WTC11 (cell line): ENCODE measurements at regions not wholly inside any gene's neighbourhood (a gene's known extent, or its start where the extent isn't known, plus 50 kb on each side); places are given as distances from the start of the nearest gene placed in this dataset.

Source experiments
- ATAC-seq: fragments of 200-7000 bp; cut with Tn5 transposase; 2 replicates; pipeline ENCODE4 v1.10.0; 2021; ENCODE audit warnings: mild to moderate bottlenecking, moderate library complexity
- CTCF ChIA-PET: fragments of 300-600 bp; sonication (Branson Sonifier 250); formaldehyde crosslinking; loops from one replicate; lab custom pipeline; 2021; ENCODE audit warnings: antibody characterized with exemption; lab: Charles Lee
- POLR2A ChIA-PET: fragments of 350-600 bp; sonication (Branson Sonifier 250); formaldehyde crosslinking; loops from one replicate; lab custom pipeline; 2021; ENCODE audit warnings: antibody characterized with exemption; lab: Charles Lee
- DNase-seq: peaks from one replicate; pipeline ENCODE4 v3.0.0; 2021; ENCODE audit warnings: low spot score
- H3K27ac Mint-ChIP-seq: 2 replicates; pipeline ENCODE4 v1.8.0; 2021; ENCODE audit warnings: mixed read lengths
- H3K27me3 Mint-ChIP-seq: 2 replicates; pipeline ENCODE4 v1.8.0; 2021; ENCODE audit warnings: low read depth, mild to moderate bottlenecking, moderate library complexity, mixed read lengths
- H3K36me3 Mint-ChIP-seq: 2 replicates; pipeline ENCODE4 v1.8.0; 2021; ENCODE audit warnings: mixed read lengths
- H3K4me1 Mint-ChIP-seq: 2 replicates; pipeline ENCODE4 v1.8.0; 2022; ENCODE audit warnings: mixed read lengths
- H3K4me3 Mint-ChIP-seq: 2 replicates; pipeline ENCODE4 v1.8.0; 2021; ENCODE audit warnings: mild to moderate bottlenecking, moderate library complexity, mixed read lengths
- H3K9me3 Mint-ChIP-seq: 2 replicates; pipeline ENCODE4 v1.8.0; 2021; ENCODE audit warnings: mixed read lengths
- CREB1 ChIP-seq: sonication (generic); formaldehyde crosslinking; IDR thresholded peaks from 2 replicates; pipeline ENCODE4 v1.8.0; 2023; ENCODE audit warnings: mild to moderate bottlenecking, missing genetic modification reagents
- E2F1 ChIP-seq: sonication (generic); formaldehyde crosslinking; IDR thresholded peaks from 2 replicates; pipeline ENCODE4 v1.8.0; 2022; ENCODE audit warnings: mild to moderate bottlenecking, missing genetic modification reagents
- E2F5 ChIP-seq: sonication (generic); formaldehyde crosslinking; IDR thresholded peaks from 2 replicates; pipeline ENCODE4 v1.8.1; 2022; ENCODE audit warnings: mild to moderate bottlenecking, moderate library complexity, missing genetic modification reagents
- ETV6 ChIP-seq: sonication (generic); formaldehyde crosslinking; IDR thresholded peaks from 2 replicates; pipeline ENCODE4 v1.8.1; 2022; ENCODE audit warnings: mild to moderate bottlenecking, missing genetic modification reagents
- FOXJ3 ChIP-seq: sonication (generic); formaldehyde crosslinking; IDR thresholded peaks from 2 replicates; pipeline ENCODE4 v1.9.0; 2021; ENCODE audit warnings: missing genetic modification reagents, mild to moderate bottlenecking, borderline replicate concordance
- FOXP1 ChIP-seq: sonication (generic); formaldehyde crosslinking; IDR thresholded peaks from 2 replicates; pipeline ENCODE4 v1.8.0; 2022; ENCODE audit warnings: missing genetic modification reagents, mild to moderate bottlenecking, moderate library complexity, borderline replicate concordance
- GABPB1 ChIP-seq: sonication (generic); formaldehyde crosslinking; IDR thresholded peaks from 2 replicates; pipeline ENCODE4 v1.8.1; 2023; ENCODE audit warnings: mild to moderate bottlenecking, missing genetic modification reagents
- GRHL2 ChIP-seq: fragments of 250-450 bp; sonication (Bioruptor Pico); IDR thresholded peaks from 2 replicates; pipeline ENCODE4 v1.8.0; 2022; ENCODE audit warnings: mild to moderate bottlenecking, moderate library complexity; ENCODE audit not compliant: insufficient replicate concordance, severe bottlenecking
- IRF1 ChIP-seq: sonication (generic); formaldehyde crosslinking; IDR thresholded peaks from 2 replicates; pipeline ENCODE4 v1.8.0; 2023; ENCODE audit warnings: missing genetic modification reagents
- JAZF1 ChIP-seq: fragments of 250-450 bp; sonication (Bioruptor Pico); IDR thresholded peaks from 2 replicates; pipeline ENCODE4 v1.9.0; 2021; ENCODE audit warnings: moderate library complexity, mild to moderate bottlenecking, inconsistent platforms
- MAX ChIP-seq: sonication (generic); formaldehyde crosslinking; IDR thresholded peaks from 2 replicates; pipeline ENCODE4 v1.8.0; 2022; ENCODE audit warnings: mild to moderate bottlenecking, missing genetic modification reagents
- NFYB ChIP-seq: sonication (generic); formaldehyde crosslinking; conservative IDR thresholded peaks from 2 replicates; pipeline ENCODE4 v1.8.0; 2022; ENCODE audit warnings: low read depth, missing genetic modification reagents
- OVOL2 ChIP-seq: fragments of 250-450 bp; sonication (Bioruptor Pico); IDR thresholded peaks from 2 replicates; pipeline ENCODE4 v1.9.0; 2021; ENCODE audit warnings: mild to moderate bottlenecking, borderline replicate concordance
- PREB ChIP-seq: sonication (generic); formaldehyde crosslinking; IDR thresholded peaks from 2 replicates; pipeline ENCODE4 v1.8.1; 2022; ENCODE audit warnings: mild to moderate bottlenecking, missing genetic modification reagents, moderate library complexity, borderline replicate concordance
- SMAD4 ChIP-seq: sonication (generic); formaldehyde crosslinking; IDR thresholded peaks from 2 replicates; pipeline ENCODE4 v1.8.0; 2022; ENCODE audit warnings: mild to moderate bottlenecking, missing genetic modification reagents
- SOX15 ChIP-seq: fragments of 250-450 bp; sonication (Bioruptor Pico); IDR thresholded peaks from 2 replicates; pipeline ENCODE4 v1.9.0; 2021; ENCODE audit warnings: mild to moderate bottlenecking
- TCF7 ChIP-seq: sonication (generic); formaldehyde crosslinking; IDR thresholded peaks from 2 replicates; pipeline ENCODE4 v1.8.0; 2022; ENCODE audit warnings: mild to moderate bottlenecking, low read depth, missing genetic modification reagents, moderate library complexity
- ZBTB21 ChIP-seq: sonication (generic); formaldehyde crosslinking; IDR thresholded peaks from 2 replicates; pipeline ENCODE4 v1.8.1; 2023; ENCODE audit warnings: mild to moderate bottlenecking, missing genetic modification reagents, borderline replicate concordance
- ZNF138 ChIP-seq: sonication (generic); formaldehyde crosslinking; conservative IDR thresholded peaks from 2 replicates; pipeline ENCODE4 v1.8.1; 2022; ENCODE audit warnings: mild to moderate bottlenecking, moderate library complexity, missing genetic modification reagents
- ZNF232 ChIP-seq: sonication (generic); formaldehyde crosslinking; IDR thresholded peaks from 2 replicates; pipeline ENCODE4 v1.8.0; 2022; ENCODE audit warnings: mild to moderate bottlenecking, missing genetic modification reagents
- ZNF263 ChIP-seq: sonication (generic); formaldehyde crosslinking; IDR thresholded peaks from 2 replicates; pipeline ENCODE4 v1.8.1; 2022; ENCODE audit warnings: low read depth, mild to moderate bottlenecking, moderate library complexity, missing genetic modification reagents
- ZSCAN18 ChIP-seq: fragments of 250-450 bp; sonication (Bioruptor Pico); IDR thresholded peaks from 2 replicates; pipeline ENCODE4 v2.1.2; 2022; ENCODE audit warnings: mild to moderate bottlenecking, moderate library complexity

GRCh38 chr20:57958050-57958420, 248.2 kb upstream of the PMEPA1 start:
- Mint-ChIP-seq H3K36me3 (peaks cover 9% of the 10 kb centered on the region), H3K4me1 (peaks cover 6% of the 10 kb centered on the region), H3K27ac (no peak overlapping the region), H3K9me3 (peaks cover 23% of the 10 kb centered on the region), H3K27me3 (no peaks in the 10 kb centered on the region), H3K4me3 (no peak overlapping the region)
- DNase-seq = no peak
- ChIA-PET CTCF (no interaction called here), POLR2A (no interaction called here)
- no peak for TF ChIP-seq E2F5 (CRISPR knock-in tag)
- TF ChIP-seq ZNF232 (CRISPR knock-in tag) = no peak
- TF ChIP-seq ZSCAN18 (CRISPR knock-in tag) = no peak
- TF ChIP-seq FOXJ3 (CRISPR knock-in tag) = no peak
- no peak for TF ChIP-seq MAX (CRISPR knock-in tag)
- TF ChIP-seq FOXP1 (CRISPR knock-in tag) = no peak
- TF ChIP-seq IRF1 = no peak
- TF ChIP-seq NFYB = no peak
- no peak for TF ChIP-seq SMAD4
- no peak for TF ChIP-seq ZNF138 (CRISPR knock-in tag)
- no peak for TF ChIP-seq SOX15
- TF ChIP-seq TCF7 (CRISPR knock-in tag) = no peak
- ATAC-seq = no peak

GRCh38 chr20:57957411-57958049, 247.7 kb upstream of the PMEPA1 start:
- H3K4me3 Mint-ChIP-seq = no peak overlapping the region
- H3K27ac Mint-ChIP-seq = no peak overlapping the region
- H3K27me3 Mint-ChIP-seq = no peaks in the 10 kb centered on the region

More at GRCh38 chr20:57957411-57958049, 247.7 kb upstream of the PMEPA1 start:
- Mint-ChIP-seq H3K36me3 (peaks cover 9% of the 10 kb centered on the region), H3K4me1 (peaks cover 11% of the 10 kb centered on the region; the same call in 1 of the 2 replicates), H3K9me3 (peaks cover 23% of the 10 kb centered on the region)
- TF ChIP-seq OVOL2 (CRISPR knock-in tag) = no peak
- no peak for TF ChIP-seq GRHL2 (CRISPR knock-in tag)
- TF ChIP-seq JAZF1 (CRISPR knock-in tag) = no peak
- no peak for TF ChIP-seq GABPB1 (CRISPR knock-in tag)
- TF ChIP-seq ZBTB21 (CRISPR knock-in tag) = no peak
- TF ChIP-seq PREB (CRISPR knock-in tag) = no peak
- no peak for TF ChIP-seq CREB1 (CRISPR knock-in tag)
- TF ChIP-seq ETV6 (CRISPR knock-in tag) = no peak
- TF ChIP-seq ZNF263 (CRISPR knock-in tag) = no peak
- no peak for TF ChIP-seq E2F1 (CRISPR knock-in tag)
- DNase-seq = no peak
- ATAC-seq = no peak
- CTCF ChIA-PET = no interaction called here
- POLR2A ChIA-PET = no interaction called here
